Panc1 (cell line): ENCODE measurements at regions not wholly inside any gene's neighbourhood (a gene's known extent, or its start where the extent isn't known, plus 50 kb on each side); places are given as distances from the start of the nearest gene placed in this dataset.

ENCODE experiments used
- ATAC-seq: fragments of 200-7000 bp; cut with Tn5 transposase; 2 replicates; pipeline ENCODE4 v1.9.1; 2020; ENCODE audit warnings: mild to moderate bottlenecking, moderate library complexity
- BruUV-seq: library from RNA; stranded (reverse); fragments of 400-500 nt; replicated peaks from 2 replicates; lab custom pipeline; 2021; lab: Mats Ljungman, UMichigan
- CTCF ChIA-PET: fragments of 300-600 bp; sonication (Branson Sonifier 250); formaldehyde crosslinking; loops from one replicate; lab custom pipeline; 2022; ENCODE audit warnings: antibody characterized with exemption; lab: Charles Lee
- POLR2A ChIA-PET: fragments of 300-600 bp; sonication (Branson Sonifier 250); formaldehyde crosslinking; loops from one replicate; lab custom pipeline; 2022; ENCODE audit warnings: antibody characterized with exemption; lab: Charles Lee
- DNase-seq: peaks from one replicate; pipeline ENCODE4 v3.0.0-alpha.2; 2010; ENCODE audit warnings: low read depth, low spot score
- H3K27ac ChIP-seq: 2 replicates; pipeline ENCODE4 v1.5.1; 2011; ENCODE audit warnings: mild to moderate bottlenecking, low read length, inconsistent platforms
- H3K27me3 ChIP-seq: fragments of 200-500 bp; sonication (Bioruptor generic); 2 replicates; pipeline ENCODE4 v1.6.0; 2014; ENCODE audit warnings: low read length, inconsistent platforms; ENCODE audit not compliant: control insufficient read depth, insufficient read depth
- H3K36me3 ChIP-seq: fragments of 200-500 bp; sonication (Bioruptor generic); 2 replicates; pipeline ENCODE4 v1.5.1; 2014; ENCODE audit warnings: inconsistent platforms, mild to moderate bottlenecking, low read length, moderate library complexity; ENCODE audit not compliant: control insufficient read depth, insufficient read depth
- H3K4me1 ChIP-seq: 2 replicates; pipeline ENCODE4 v1.5.1; 2011; ENCODE audit warnings: inconsistent platforms, mild to moderate bottlenecking, low read length, moderate library complexity; ENCODE audit not compliant: control insufficient read depth, insufficient read depth
- H3K4me3 ChIP-seq, 2 experiments: 2 replicates each; pipeline ENCODE4 v1.5.1; 2011 to 2012; ENCODE audit warnings: low read depth in 2 of 2, low read length in 2 of 2, mild to moderate bottlenecking in 2 of 2, inconsistent platforms in 1 of 2, moderate library complexity in 1 of 2
- H3K9me3 ChIP-seq: fragments of 200-500 bp; sonication (Bioruptor generic); 2 replicates; pipeline ENCODE4 v1.5.1; 2014; ENCODE audit warnings: low read depth, mild to moderate bottlenecking, inconsistent platforms, low read length, moderate library complexity; ENCODE audit not compliant: control insufficient read depth, insufficient read depth
- POLR2AphosphoS5 ChIP-seq: IDR thresholded peaks from 2 replicates; pipeline ENCODE4 v1.6.1; 2012; ENCODE audit warnings: mild to moderate bottlenecking, low read depth, low read length, moderate library complexity
- SIN3A ChIP-seq: IDR thresholded peaks from 2 replicates; pipeline ENCODE4 v1.6.1; 2012; ENCODE audit warnings: low read depth, mild to moderate bottlenecking, low read length, moderate library complexity, borderline replicate concordance; ENCODE audit not compliant: insufficient read depth
- TCF7L2 ChIP-seq: IDR thresholded peaks from 2 replicates; pipeline ENCODE4 v1.6.1; 2011; ENCODE audit warnings: mild to moderate bottlenecking, low read depth, low read length, inconsistent platforms
- in situ Hi-C: cut with HindIII; loops from 2 replicates; pipeline ENCODE4 v1.10.0; 2016; ENCODE audit warnings: low sequenced_read_pairs, low pct_unique_long_range_greater_than_20kb
- intact Hi-C: fragments of 100-400 bp; cut with micrococcal nuclease; formaldehyde crosslinking; loops from one replicate; pipeline ENCODE4 v1.10.0; 2022; ENCODE audit not compliant: unreplicated experiment
- TF ChIP-seq, protein P1 (sequence below), 2 experiments: IDR thresholded peaks; 2 replicates each; pipeline ENCODE4 v1.6.1; 2011 to 2012; ENCODE audit warnings: low read depth in 2 of 2, control low read depth in 1 of 2, low read length in 1 of 2, mild to moderate bottlenecking in 1 of 2, moderate library complexity in 1 of 2; ENCODE audit not compliant: insufficient read depth in 1 of 2
- TF ChIP-seq, protein P2 (sequence below): fragments of 450-650 bp; IDR thresholded peaks from 2 replicates; pipeline ENCODE4 v1.5.1; 2017; ENCODE audit warnings: mild to moderate bottlenecking

DNA sequence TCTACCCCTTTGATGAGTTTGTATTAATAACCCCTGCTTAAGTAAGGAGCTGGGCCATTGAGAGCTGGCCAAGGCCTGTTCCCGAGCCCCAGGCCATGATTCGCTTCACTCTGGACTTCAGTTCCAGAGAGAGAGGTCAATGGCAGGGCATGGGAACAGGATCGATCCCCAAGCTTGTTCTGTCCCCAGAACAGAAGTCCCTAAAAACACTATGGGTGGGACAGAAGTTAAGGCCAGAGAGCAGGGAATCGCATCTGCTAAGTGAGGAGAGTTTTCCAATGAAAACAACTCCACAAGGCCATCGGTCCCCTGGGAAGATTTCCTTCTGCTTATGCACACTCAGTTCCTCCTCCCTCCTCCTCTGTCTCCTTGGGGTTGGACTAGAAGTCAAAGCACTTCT is 159.6 kb downstream of the LSM5 start:
- no peak for DNase-seq
- POLR2A ChIA-PET, result no interaction called here
- CTCF ChIA-PET, result no interaction called here
- Histone ChIP-seq H3K4me3 (no peak overlapping the region), H3K4me1 (no peaks in the 10 kb centered on the region), H3K36me3 (no peaks in the 10 kb centered on the region), H3K27me3 (peaks cover 4% of the 10 kb centered on the region), H3K9me3 (no peaks in the 10 kb centered on the region), H3K27ac (no peak overlapping the region)
- no TSS peak for BruUV-seq
- TF ChIP-seq, protein P1, sequence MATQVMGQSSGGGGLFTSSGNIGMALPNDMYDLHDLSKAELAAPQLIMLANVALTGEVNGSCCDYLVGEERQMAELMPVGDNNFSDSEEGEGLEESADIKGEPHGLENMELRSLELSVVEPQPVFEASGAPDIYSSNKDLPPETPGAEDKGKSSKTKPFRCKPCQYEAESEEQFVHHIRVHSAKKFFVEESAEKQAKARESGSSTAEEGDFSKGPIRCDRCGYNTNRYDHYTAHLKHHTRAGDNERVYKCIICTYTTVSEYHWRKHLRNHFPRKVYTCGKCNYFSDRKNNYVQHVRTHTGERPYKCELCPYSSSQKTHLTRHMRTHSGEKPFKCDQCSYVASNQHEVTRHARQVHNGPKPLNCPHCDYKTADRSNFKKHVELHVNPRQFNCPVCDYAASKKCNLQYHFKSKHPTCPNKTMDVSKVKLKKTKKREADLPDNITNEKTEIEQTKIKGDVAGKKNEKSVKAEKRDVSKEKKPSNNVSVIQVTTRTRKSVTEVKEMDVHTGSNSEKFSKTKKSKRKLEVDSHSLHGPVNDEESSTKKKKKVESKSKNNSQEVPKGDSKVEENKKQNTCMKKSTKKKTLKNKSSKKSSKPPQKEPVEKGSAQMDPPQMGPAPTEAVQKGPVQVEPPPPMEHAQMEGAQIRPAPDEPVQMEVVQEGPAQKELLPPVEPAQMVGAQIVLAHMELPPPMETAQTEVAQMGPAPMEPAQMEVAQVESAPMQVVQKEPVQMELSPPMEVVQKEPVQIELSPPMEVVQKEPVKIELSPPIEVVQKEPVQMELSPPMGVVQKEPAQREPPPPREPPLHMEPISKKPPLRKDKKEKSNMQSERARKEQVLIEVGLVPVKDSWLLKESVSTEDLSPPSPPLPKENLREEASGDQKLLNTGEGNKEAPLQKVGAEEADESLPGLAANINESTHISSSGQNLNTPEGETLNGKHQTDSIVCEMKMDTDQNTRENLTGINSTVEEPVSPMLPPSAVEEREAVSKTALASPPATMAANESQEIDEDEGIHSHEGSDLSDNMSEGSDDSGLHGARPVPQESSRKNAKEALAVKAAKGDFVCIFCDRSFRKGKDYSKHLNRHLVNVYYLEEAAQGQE (IDR thresholded peaks at IDR 0.05; ENCODE audit: insufficient read depth in 1 of 2, low read depth in 2 of 2, low read length in 1 of 2), result no peak
- TF ChIP-seq TCF7L2, result no peak
- TF ChIP-seq, protein P2, sequence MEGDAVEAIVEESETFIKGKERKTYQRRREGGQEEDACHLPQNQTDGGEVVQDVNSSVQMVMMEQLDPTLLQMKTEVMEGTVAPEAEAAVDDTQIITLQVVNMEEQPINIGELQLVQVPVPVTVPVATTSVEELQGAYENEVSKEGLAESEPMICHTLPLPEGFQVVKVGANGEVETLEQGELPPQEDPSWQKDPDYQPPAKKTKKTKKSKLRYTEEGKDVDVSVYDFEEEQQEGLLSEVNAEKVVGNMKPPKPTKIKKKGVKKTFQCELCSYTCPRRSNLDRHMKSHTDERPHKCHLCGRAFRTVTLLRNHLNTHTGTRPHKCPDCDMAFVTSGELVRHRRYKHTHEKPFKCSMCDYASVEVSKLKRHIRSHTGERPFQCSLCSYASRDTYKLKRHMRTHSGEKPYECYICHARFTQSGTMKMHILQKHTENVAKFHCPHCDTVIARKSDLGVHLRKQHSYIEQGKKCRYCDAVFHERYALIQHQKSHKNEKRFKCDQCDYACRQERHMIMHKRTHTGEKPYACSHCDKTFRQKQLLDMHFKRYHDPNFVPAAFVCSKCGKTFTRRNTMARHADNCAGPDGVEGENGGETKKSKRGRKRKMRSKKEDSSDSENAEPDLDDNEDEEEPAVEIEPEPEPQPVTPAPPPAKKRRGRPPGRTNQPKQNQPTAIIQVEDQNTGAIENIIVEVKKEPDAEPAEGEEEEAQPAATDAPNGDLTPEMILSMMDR, result no peak
- TF ChIP-seq SIN3A, result no peak
- TF ChIP-seq POLR2AphosphoS5, result no peak
- ATAC-seq, result no peak
- intact Hi-C loops (no loop called here), in situ Hi-C loops (no loop called here)

DNA sequence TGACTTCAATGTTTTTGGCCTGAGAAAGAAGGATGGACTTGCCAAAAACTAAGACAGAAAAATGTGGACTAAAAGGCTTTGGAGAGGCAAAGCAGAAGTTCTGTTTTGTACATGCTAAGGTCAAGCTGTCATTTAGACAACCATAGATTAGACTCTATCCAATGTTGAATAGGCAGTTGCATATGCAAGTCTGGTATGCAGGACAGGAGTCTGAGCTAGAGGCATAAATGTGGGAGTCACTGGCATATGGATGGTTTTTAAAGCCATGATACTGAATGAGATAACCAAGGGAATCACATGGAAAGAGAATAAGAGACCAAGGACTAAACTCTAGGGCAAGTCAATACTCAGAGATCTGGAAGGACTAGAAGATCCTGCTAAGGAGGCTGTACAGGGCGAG is 164.1 kb downstream of the LSM5 start:
- intact Hi-C loops, result no loop called here
- POLR2A ChIA-PET, result no interaction called here
- no peaks in the 10 kb centered on the region for H3K4me1 ChIP-seq
- in situ Hi-C loops, result no loop called here
- no peaks in the 10 kb centered on the region for H3K9me3 ChIP-seq
- no peak for ATAC-seq
- no peak overlapping the region for H3K4me3 ChIP-seq
- no peaks in the 10 kb centered on the region for H3K36me3 ChIP-seq
- DNase-seq, result no peak
- BruUV-seq, result no TSS peak
- peaks cover 7% of the 10 kb centered on the region for H3K27me3 ChIP-seq
- H3K27ac ChIP-seq, result no peak overlapping the region
- CTCF ChIA-PET, result no interaction called here
- no peak for TF ChIP-seq POLR2AphosphoS5

DNA sequence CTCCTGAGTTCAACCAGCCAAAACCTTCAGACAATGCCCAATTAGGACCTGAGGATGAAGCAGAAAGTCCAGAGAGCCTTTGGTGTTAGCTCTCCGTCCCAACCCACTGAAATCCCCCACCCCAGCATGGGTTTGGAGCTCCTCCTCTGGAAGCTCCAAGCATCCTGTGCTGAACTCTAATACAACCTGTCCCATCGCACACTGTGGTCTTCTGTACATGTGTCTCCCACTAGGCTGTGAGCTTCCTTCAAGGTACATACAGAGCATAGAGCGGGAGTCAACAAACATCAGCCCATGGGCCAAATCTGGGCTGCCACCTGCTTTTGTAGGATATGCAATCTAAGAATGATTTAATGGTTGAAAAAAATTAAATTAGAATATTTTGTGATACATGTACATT is 166.5 kb downstream of the LSM5 start:
- CTCF ChIA-PET, result no interaction called here
- Histone ChIP-seq H3K36me3 (no peaks in the 10 kb centered on the region), H3K4me3 (no peak overlapping the region), H3K27ac (no peak overlapping the region), H3K9me3 (no peaks in the 10 kb centered on the region), H3K27me3 (peaks cover 9% of the 10 kb centered on the region; the same call in 1 of the 2 replicates), H3K4me1 (no peaks in the 10 kb centered on the region)
- in situ Hi-C loops, result no loop called here
- ATAC-seq, result no peak
- intact Hi-C loops, result no loop called here
- TF ChIP-seq SIN3A (no peak), POLR2AphosphoS5 (no peak), TCF7L2 (no peak)
- TF ChIP-seq, protein P2, result no peak
- TF ChIP-seq, protein P1 (IDR thresholded peaks at IDR 0.05; ENCODE audit: insufficient read depth in 1 of 2, low read depth in 2 of 2, low read length in 1 of 2), result no peak
- POLR2A ChIA-PET, result no interaction called here
- BruUV-seq, result no TSS peak
- no peak for DNase-seq
